SU-DHL-6 (cell line): ENCODE measurements at regions not wholly inside any gene's neighbourhood (a gene's known extent, or its start where the extent isn't known, plus 50 kb on each side); places are given as distances from the start of the nearest gene placed in this dataset.

Source experiments
- H2AFZ ChIP-seq: fragments of 200-600 bp; sonication (generic); 2 replicates; pipeline ENCODE4 v1.6.1; 2014; ENCODE audit warnings: low read depth, mild to moderate bottlenecking, moderate library complexity, mixed read lengths, antibody characterized with exemption, low read length; ENCODE audit not compliant: severe bottlenecking
- H3F3A ChIP-seq: fragments of 200-600 bp; shearing (Covaris generic); 2 replicates; pipeline ENCODE4 v1.6.0; 2016; ENCODE audit warnings: antibody characterized with exemption, mild to moderate bottlenecking; ENCODE audit not compliant: insufficient read depth
- H3K27ac ChIP-seq: fragments of 200-600 bp; sonication (generic); 2 replicates; pipeline ENCODE4 v1.5.1; 2016; ENCODE audit warnings: low read depth, mild to moderate bottlenecking, low read length, moderate library complexity, mixed read lengths
- H3K27me3 ChIP-seq: fragments of 200-600 bp; sonication (generic), shearing (Covaris generic); 2 replicates; pipeline ENCODE4 v1.6.0; 2014; ENCODE audit warnings: mild to moderate bottlenecking, low read length
- H3K36me3 ChIP-seq: fragments of 200-600 bp; sonication (generic); 2 replicates; pipeline ENCODE4 v1.6.1; 2014; ENCODE audit warnings: mild to moderate bottlenecking, low read length, mixed read lengths
- H3K4me2 ChIP-seq: fragments of 300-600, 200-600 bp; shearing (Covaris generic), sonication (generic); 2 replicates; pipeline ENCODE4 v1.6.0; 2014; ENCODE audit warnings: low read length, low read depth, mild to moderate bottlenecking; ENCODE audit not compliant: poor library complexity, severe bottlenecking
- H3K4me3 ChIP-seq: fragments of 200-600 bp; sonication (generic); 2 replicates; pipeline ENCODE4 v1.5.1; 2014; ENCODE audit warnings: antibody characterized with exemption, low read length, mild to moderate bottlenecking, mixed read lengths; ENCODE audit not compliant: insufficient read depth, poor library complexity, severe bottlenecking
- H3K79me2 ChIP-seq: fragments of 200-600 bp; sonication (generic); 2 replicates; pipeline ENCODE4 v1.6.1; 2014; ENCODE audit warnings: mild to moderate bottlenecking, low read length, moderate library complexity; ENCODE audit not compliant: insufficient read depth
- H3K9ac ChIP-seq: fragments of 200-600 bp; sonication (generic); 2 replicates; pipeline ENCODE4 v1.7.0; 2014; ENCODE audit warnings: mild to moderate bottlenecking, low read length
- H3K9me2 ChIP-seq: fragments of 200-600 bp; sonication (generic); replicated peaks from 2 replicates; pipeline ENCODE4 v1.6.1; 2014; ENCODE audit warnings: low read length; ENCODE audit not compliant: insufficient read depth
- H3K9me3 ChIP-seq: fragments of 200-600 bp; sonication (generic); 2 replicates; pipeline ENCODE4 v1.6.1; 2014; ENCODE audit warnings: low read length, mixed read lengths; ENCODE audit not compliant: insufficient read depth
- H4K20me1 ChIP-seq: fragments of 200-600 bp; sonication (generic); 2 replicates; pipeline ENCODE4 v1.6.1; 2014; ENCODE audit warnings: low read depth, mild to moderate bottlenecking, antibody characterized with exemption, low read length, moderate library complexity, mixed read lengths
- EZH2phosphoT487 ChIP-seq: fragments of 200-600 bp; sonication (generic), shearing (Covaris generic); conservative IDR thresholded peaks from 2 replicates; pipeline ENCODE4 v1.6.1; 2018; ENCODE audit warnings: mild to moderate bottlenecking, antibody characterized with exemption, low read length, moderate library complexity, mixed read lengths
- TF ChIP-seq, protein P1 (sequence below): fragments of 200-600 bp; sonication (generic); IDR thresholded peaks from one replicate; pipeline ENCODE4 v1.5.1; 2017; ENCODE audit warnings: antibody characterized with exemption, mild to moderate bottlenecking, low read length, moderate library complexity; ENCODE audit not compliant: insufficient read depth, poor library complexity, severe bottlenecking

DNA sequence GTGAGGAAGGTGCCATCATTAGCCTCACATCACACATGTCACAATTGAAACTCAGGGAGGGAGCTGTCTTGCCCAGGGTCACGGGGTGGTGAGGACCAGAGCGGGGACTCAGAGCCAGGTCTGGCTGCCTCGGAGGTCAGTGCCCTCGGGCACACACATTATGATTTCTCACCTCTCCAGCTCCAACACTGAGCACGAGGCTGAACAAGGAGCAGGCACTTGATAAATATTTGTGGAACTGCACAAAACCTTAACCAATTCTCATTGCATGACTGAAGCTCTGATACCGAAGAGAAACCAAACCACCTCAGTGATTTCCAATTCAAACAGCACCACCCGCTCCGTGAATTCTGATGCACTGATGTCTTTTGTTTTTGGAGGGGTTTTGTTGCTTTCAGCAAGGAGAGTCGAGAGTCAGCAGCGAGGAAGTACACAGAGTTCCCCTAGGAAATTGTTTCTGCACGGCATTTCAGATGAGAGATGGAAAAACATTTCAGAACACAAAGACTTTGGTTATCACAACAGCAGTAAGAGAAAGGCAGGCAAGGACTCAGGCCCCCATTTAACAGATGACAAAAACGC is 55.3 kb upstream of the ZMIZ1 start:
- no peaks in the 10 kb centered on the region for H3K9me3 ChIP-seq
- no peaks in the 10 kb centered on the region for H3K36me3 ChIP-seq
- H3K9ac ChIP-seq: no peak overlapping the region
- no peak overlapping the region for H2AFZ ChIP-seq
- H3F3A ChIP-seq: no peaks in the 10 kb centered on the region
- H3K9me2 ChIP-seq: no peaks in the 10 kb centered on the region
- H4K20me1 ChIP-seq: no peaks in the 10 kb centered on the region
- no peaks in the 10 kb centered on the region for H3K79me2 ChIP-seq
- TF ChIP-seq EZH2phosphoT487: no peak
- TF ChIP-seq, protein P1, sequence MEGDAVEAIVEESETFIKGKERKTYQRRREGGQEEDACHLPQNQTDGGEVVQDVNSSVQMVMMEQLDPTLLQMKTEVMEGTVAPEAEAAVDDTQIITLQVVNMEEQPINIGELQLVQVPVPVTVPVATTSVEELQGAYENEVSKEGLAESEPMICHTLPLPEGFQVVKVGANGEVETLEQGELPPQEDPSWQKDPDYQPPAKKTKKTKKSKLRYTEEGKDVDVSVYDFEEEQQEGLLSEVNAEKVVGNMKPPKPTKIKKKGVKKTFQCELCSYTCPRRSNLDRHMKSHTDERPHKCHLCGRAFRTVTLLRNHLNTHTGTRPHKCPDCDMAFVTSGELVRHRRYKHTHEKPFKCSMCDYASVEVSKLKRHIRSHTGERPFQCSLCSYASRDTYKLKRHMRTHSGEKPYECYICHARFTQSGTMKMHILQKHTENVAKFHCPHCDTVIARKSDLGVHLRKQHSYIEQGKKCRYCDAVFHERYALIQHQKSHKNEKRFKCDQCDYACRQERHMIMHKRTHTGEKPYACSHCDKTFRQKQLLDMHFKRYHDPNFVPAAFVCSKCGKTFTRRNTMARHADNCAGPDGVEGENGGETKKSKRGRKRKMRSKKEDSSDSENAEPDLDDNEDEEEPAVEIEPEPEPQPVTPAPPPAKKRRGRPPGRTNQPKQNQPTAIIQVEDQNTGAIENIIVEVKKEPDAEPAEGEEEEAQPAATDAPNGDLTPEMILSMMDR: no peak
- no peaks in the 10 kb centered on the region for H3K27me3 ChIP-seq
- H3K4me3 ChIP-seq: no peak overlapping the region
- no peak overlapping the region for H3K4me2 ChIP-seq
- H3K27ac ChIP-seq: no peak overlapping the region

DNA sequence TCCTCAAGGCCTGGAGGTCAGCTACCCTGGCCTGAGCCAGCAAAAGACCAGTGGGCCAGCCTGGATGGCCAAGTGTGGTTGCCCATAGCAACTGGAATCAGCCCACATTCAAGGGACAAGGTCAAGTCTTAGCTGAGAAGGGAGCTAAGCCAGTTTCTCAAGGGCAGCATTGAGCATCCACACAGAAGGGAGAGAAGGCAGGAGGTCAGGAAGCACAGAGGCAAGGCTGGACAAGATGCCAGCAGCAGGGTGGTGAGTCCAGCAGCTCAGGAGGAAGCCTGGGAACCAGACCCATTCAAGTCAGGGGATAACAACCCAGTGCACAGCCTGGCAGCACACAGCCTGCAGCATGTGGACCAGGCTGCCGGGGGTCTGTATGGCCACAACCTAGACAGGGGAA is 54.0 kb upstream of the ZMIZ1 start:
- no peak overlapping the region for H2AFZ ChIP-seq
- no peak overlapping the region for H3K27ac ChIP-seq
- H3K9me3 ChIP-seq: no peaks in the 10 kb centered on the region
- no peak overlapping the region for H3K4me2 ChIP-seq
- H3K36me3 ChIP-seq: no peaks in the 10 kb centered on the region
- no peak overlapping the region for H3K9ac ChIP-seq
- no peaks in the 10 kb centered on the region for H3K9me2 ChIP-seq
- no peaks in the 10 kb centered on the region for H3K79me2 ChIP-seq
- TF ChIP-seq, protein P1: no peak
- no peak for TF ChIP-seq EZH2phosphoT487
- H4K20me1 ChIP-seq: no peaks in the 10 kb centered on the region
- no peak overlapping the region for H3K4me3 ChIP-seq
- no peaks in the 10 kb centered on the region for H3K27me3 ChIP-seq
- H3F3A ChIP-seq: no peaks in the 10 kb centered on the region

DNA sequence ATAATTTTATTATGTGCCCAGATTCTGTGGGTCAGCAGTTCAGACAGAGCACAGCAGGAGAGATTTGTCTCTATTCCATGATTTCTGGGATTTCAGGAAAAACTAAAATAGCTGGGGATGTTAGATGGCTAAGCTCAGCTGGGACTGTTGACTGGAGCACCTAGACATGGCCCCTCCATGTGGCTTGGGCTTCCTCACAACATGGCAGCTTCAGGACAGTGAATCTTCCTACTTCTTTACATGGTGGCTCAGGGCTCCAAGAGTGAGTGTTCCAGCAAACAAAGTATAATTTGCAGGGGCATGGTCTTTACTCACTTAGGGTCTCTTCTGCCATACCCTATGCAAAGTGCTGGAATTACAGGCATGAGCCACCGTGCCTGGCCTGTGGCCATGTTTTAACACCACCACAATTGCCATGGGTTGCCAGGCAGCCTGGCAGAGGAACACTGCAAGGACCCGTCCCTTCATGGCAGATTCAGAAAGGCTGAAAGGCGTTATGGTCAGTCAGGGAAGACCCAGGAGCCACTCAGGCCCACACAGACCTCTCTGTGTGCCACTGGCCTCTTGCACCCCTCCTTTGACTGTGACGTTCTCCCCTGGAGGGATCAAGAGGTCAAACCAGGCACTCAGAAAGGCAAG is 50.8 kb upstream of the ZMIZ1 start:
- H3K27me3 ChIP-seq: no peaks in the 10 kb centered on the region
- TF ChIP-seq EZH2phosphoT487: no peak
- TF ChIP-seq, protein P1: no peak
- H3K4me3 ChIP-seq: no peak overlapping the region
- no peaks in the 10 kb centered on the region for H3K36me3 ChIP-seq
- no peaks in the 10 kb centered on the region for H4K20me1 ChIP-seq
- no peak overlapping the region for H2AFZ ChIP-seq
- H3K9ac ChIP-seq: no peak overlapping the region
- no peaks in the 10 kb centered on the region for H3F3A ChIP-seq
- no peaks in the 10 kb centered on the region for H3K9me2 ChIP-seq
- H3K4me2 ChIP-seq: no peak overlapping the region
- no peaks in the 10 kb centered on the region for H3K79me2 ChIP-seq
- H3K27ac ChIP-seq: no peak overlapping the region
- no peaks in the 10 kb centered on the region for H3K9me3 ChIP-seq
